IMR-90 (cell line): ENCODE measurements at regions not wholly inside any gene's neighbourhood (a gene's known extent, or its start where the extent isn't known, plus 50 kb on each side); places are given as distances from the start of the nearest gene placed in this dataset.

Source experiments
- ATAC-seq: fragments of 200-7000 bp; cut with Tn5 transposase; 2 replicates; pipeline ENCODE4 v1.9.1; 2020; ENCODE audit warnings: low read depth, mild to moderate bottlenecking, moderate library complexity
- BruUV-seq: library from RNA; stranded (reverse); fragments of 400-500 nt; replicated peaks from 2 replicates; lab custom pipeline; 2021; lab: Mats Ljungman, UMichigan
- CTCF ChIA-PET: fragments of 300-600 bp; formaldehyde crosslinking; extraction: SDS; loops from one replicate; lab custom pipeline; 2021; ENCODE audit warnings: antibody characterized with exemption; lab: Yijun Ruan, JAX
- POLR2A ChIA-PET: fragments of 300-600 bp; sonication (Branson Sonifier 250); formaldehyde crosslinking; loops from one replicate; lab custom pipeline; 2022; ENCODE audit warnings: antibody characterized with exemption; ENCODE audit not compliant: unreplicated experiment; lab: Charles Lee
- DNase-seq: peaks from one replicate; pipeline ENCODE4 v3.0.0; 2013
- H2AFZ ChIP-seq: replicated peaks from 2 replicates; pipeline ENCODE3; 2013; ENCODE audit warnings: low read length, mild to moderate bottlenecking; ENCODE audit not compliant: poor library complexity
- H2AK5ac ChIP-seq: 2 replicates; pipeline ENCODE4 v1.6.1; 2013; ENCODE audit warnings: low read depth, low read length, inconsistent platforms
- H2AK9ac ChIP-seq: replicated peaks from 2 replicates; pipeline ENCODE3; 2013; ENCODE audit warnings: mild to moderate bottlenecking, low read depth, low read length, moderate library complexity; ENCODE audit not compliant: poor library complexity
- H2BK120ac ChIP-seq: 2 replicates; pipeline ENCODE4 v1.6.1; 2013; ENCODE audit warnings: low read depth, low read length, inconsistent platforms
- H2BK15ac ChIP-seq: 3 replicates; pipeline ENCODE4 v1.6.1; 2013; ENCODE audit warnings: low read depth, low read length, inconsistent platforms
- H2BK20ac ChIP-seq: 2 replicates; pipeline ENCODE4 v1.6.1; 2013; ENCODE audit warnings: low read depth, mild to moderate bottlenecking, inconsistent platforms, low read length, moderate library complexity
- H2BK5ac ChIP-seq: 2 replicates; pipeline ENCODE4 v1.6.1; 2013; ENCODE audit warnings: mild to moderate bottlenecking, low read depth, low read length, inconsistent platforms; ENCODE audit not compliant: poor library complexity, severe bottlenecking
- H3K14ac ChIP-seq: replicated peaks from 2 replicates; pipeline ENCODE4 v1.6.1; 2013; ENCODE audit warnings: low read depth, low read length, inconsistent platforms
- H3K18ac ChIP-seq: 2 replicates; pipeline ENCODE4 v1.6.1; 2013; ENCODE audit warnings: low read depth, low read length, control low read depth
- H3K23ac ChIP-seq: 2 replicates; pipeline ENCODE4 v1.6.1; 2013; ENCODE audit warnings: low read depth, low read length, inconsistent platforms
- H3K27ac ChIP-seq: 2 replicates; pipeline ENCODE4 v1.5.1; 2013; ENCODE audit warnings: mild to moderate bottlenecking, control low read depth, low read length; ENCODE audit not compliant: insufficient read depth
- H3K27me3 ChIP-seq: 2 replicates; pipeline ENCODE4 v1.6.1; 2013; ENCODE audit warnings: low read length; ENCODE audit not compliant: control insufficient read depth, insufficient read depth
- H3K36me3 ChIP-seq: 2 replicates; pipeline ENCODE4 v1.6.1; 2013; ENCODE audit warnings: low read length, mixed read lengths; ENCODE audit not compliant: control insufficient read depth, insufficient read depth
- H3K4ac ChIP-seq: 2 replicates; pipeline ENCODE4 v1.6.1; 2013; ENCODE audit warnings: low read depth, low read length, inconsistent platforms
- H3K4me1 ChIP-seq: 2 replicates; pipeline ENCODE4 v1.6.1; 2013; ENCODE audit warnings: low read length, mixed read lengths; ENCODE audit not compliant: control insufficient read depth, insufficient read depth
- H3K4me2 ChIP-seq: 2 replicates; pipeline ENCODE4 v1.6.1; 2013; ENCODE audit warnings: low read depth, mild to moderate bottlenecking, control low read depth, low read length, moderate library complexity
- H3K4me3 ChIP-seq: 2 replicates; pipeline ENCODE4 v1.5.1; 2013; ENCODE audit warnings: low read depth, mild to moderate bottlenecking, control low read depth, low read length, moderate library complexity; ENCODE audit not compliant: insufficient read depth
- H3K56ac ChIP-seq: 2 replicates; pipeline ENCODE4 v1.6.1; 2013; ENCODE audit warnings: low read length, inconsistent platforms; ENCODE audit not compliant: insufficient read depth; ENCODE audit errors: extremely low read depth
- H3K79me1 ChIP-seq, 2 experiments: 2 replicates each; pipeline ENCODE4 v1.6.1; 2013; ENCODE audit warnings: low read length in 2 of 2, inconsistent platforms in 1 of 2, low read depth in 1 of 2
- H3K9ac ChIP-seq: 2 replicates; pipeline ENCODE4 v1.6.1; 2013; ENCODE audit warnings: low read depth, low read length, control low read depth
- H3K9me1 ChIP-seq: 2 replicates; pipeline ENCODE4 v1.6.1; 2013; ENCODE audit warnings: low read length, inconsistent platforms; ENCODE audit not compliant: insufficient read depth
- H3K9me3 ChIP-seq: 2 replicates; pipeline ENCODE4 v1.6.1; 2013; ENCODE audit warnings: low read length; ENCODE audit not compliant: control insufficient read depth, insufficient read depth
- H4K20me1 ChIP-seq: 2 replicates; pipeline ENCODE4 v1.6.1; 2013; ENCODE audit warnings: low read length, inconsistent platforms; ENCODE audit not compliant: insufficient read depth
- H4K5ac ChIP-seq: 2 replicates; pipeline ENCODE4 v1.6.1; 2013; ENCODE audit warnings: mild to moderate bottlenecking, low read depth, low read length, control low read depth
- H4K8ac ChIP-seq, 2 experiments: 2 replicates each; pipeline ENCODE4 v1.6.1; 2013; ENCODE audit warnings: low read depth in 2 of 2, low read length in 2 of 2, control low read depth in 1 of 2, inconsistent platforms in 1 of 2
- H4K91ac ChIP-seq: 2 replicates; pipeline ENCODE4 v1.6.1; 2013; ENCODE audit warnings: low read depth, low read length, inconsistent platforms; ENCODE audit not compliant: insufficient read depth
- CEBPB ChIP-seq: IDR thresholded peaks from 2 replicates; pipeline ENCODE4 v1.6.1; 2012; ENCODE audit warnings: low read depth, low read length, improper control_type of control experiment
- FOS ChIP-seq: fragments of 150-350 bp; IDR thresholded peaks from 2 replicates; pipeline ENCODE4 v1.6.1; 2016; ENCODE audit warnings: low read depth, low read length
- POLR2A ChIP-seq: IDR thresholded peaks from 2 replicates; pipeline ENCODE4 v1.6.1; 2012; ENCODE audit warnings: mild to moderate bottlenecking, low read depth, low read length
- WGBS, 2 experiments: methylation state at CpG; one replicate each; pipeline versions ENCODE4 v1.1.5 to v1.1.7; 2013; ENCODE audit warnings: missing lambda C conversion rate in 2 of 2; ENCODE audit not compliant: insufficient read length in 1 of 2; ENCODE audit errors: extremely low coverage in 2 of 2; 5-methylcytosine and 5-hydroxymethylcytosine counted together
- dilution Hi-C: fragments of 300-500 bp; cut with HindIII; formaldehyde crosslinking; loops from one replicate; pipeline ENCODE4 v1.14.3; 2018; ENCODE audit warnings: low sequenced_read_pairs; ENCODE audit not compliant: unreplicated experiment
- in situ Hi-C: fragments of 300-500 bp; cut with MboI; formaldehyde crosslinking; loops from 3 replicates; pipeline ENCODE4 v1.14.3; 2019; ENCODE audit warnings: low sequenced_read_pairs, inconsistent platforms, mixed read lengths
- intact Hi-C: fragments of 100-400 bp; cut with micrococcal nuclease; formaldehyde crosslinking; loops from 2 replicates; pipeline ENCODE4 v1.10.0; 2022
- TF ChIP-seq, protein P1 (sequence below): fragments of 150-350 bp; IDR thresholded peaks from 2 replicates; pipeline ENCODE4 v1.6.1; 2017; ENCODE audit warnings: mild to moderate bottlenecking, antibody characterized with exemption, low read length, low read depth

DNA sequence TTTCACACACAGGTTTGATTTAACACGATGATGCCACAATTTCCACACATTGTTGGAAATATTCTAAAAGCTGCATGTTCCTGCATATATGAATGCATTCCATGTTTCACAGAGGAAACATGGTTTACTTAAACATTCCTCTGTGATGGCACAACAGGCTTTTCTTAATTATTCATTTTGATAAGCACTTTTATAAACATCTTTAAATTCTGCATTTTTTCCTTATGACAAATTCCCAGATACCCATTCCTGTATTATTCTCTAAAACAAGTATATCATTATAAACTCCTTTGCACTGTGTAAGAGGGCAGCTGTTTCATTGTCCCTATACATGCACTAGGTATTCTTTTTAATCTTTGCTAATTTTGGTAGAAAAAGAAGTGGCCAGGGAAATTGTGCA is 532.3 kb downstream of the SOX6 start:
- Histone ChIP-seq H4K5ac (no peak overlapping the region), H3K4me1 (peaks cover 20% of the 10 kb centered on the region), H3K9me3 (no peaks in the 10 kb centered on the region), H3K9ac (no peak overlapping the region), H2AFZ (no peak overlapping the region), H3K27me3 (no peaks in the 10 kb centered on the region), H3K79me1 (no peaks in the 10 kb centered on the region), H3K4me3 (no peak overlapping the region), H3K36me3 (no peaks in the 10 kb centered on the region), H2BK5ac (peak overlapping the region; percentile 65), H4K91ac (no peak overlapping the region), H3K4ac (peak overlapping the region; percentile 39; the same call in 1 of the 2 replicates), H2AK9ac (no peak overlapping the region), H3K23ac (no peak overlapping the region), H3K4me2 (peak overlapping the region; percentile 51), H3K9me1 (peaks cover 11% of the 10 kb centered on the region), H4K20me1 (no peaks in the 10 kb centered on the region), H2BK120ac (peak overlapping the region; percentile 86), H3K56ac (no peak overlapping the region), H3K14ac (no peak overlapping the region), H2BK15ac (no peak overlapping the region), H2BK20ac (peak overlapping the region; percentile 88), H4K8ac (peak overlapping the region in 1 of 2 experiments; percentile 73; a peak in 1 of 4 replicates), H2AK5ac (no peak overlapping the region), H3K27ac (0 out of 2 replicates have a peak overlapping the region, but pooled peaks have one; percentile 17), H3K18ac (peak overlapping the region; percentile 36; the same call in 1 of the 2 replicates)
- in situ Hi-C loops (no loop called here), dilution Hi-C loops (no loop called here), intact Hi-C loops (loop anchor here (10.0 kb wide), 1 partner anchor 161 kb away; no protein-coding TSS in a partner anchor)
- CTCF ChIA-PET, result no interaction called here
- no peak for TF ChIP-seq POLR2A
- TF ChIP-seq CEBPB, result peak; percentile 60
- TF ChIP-seq, protein P1, sequence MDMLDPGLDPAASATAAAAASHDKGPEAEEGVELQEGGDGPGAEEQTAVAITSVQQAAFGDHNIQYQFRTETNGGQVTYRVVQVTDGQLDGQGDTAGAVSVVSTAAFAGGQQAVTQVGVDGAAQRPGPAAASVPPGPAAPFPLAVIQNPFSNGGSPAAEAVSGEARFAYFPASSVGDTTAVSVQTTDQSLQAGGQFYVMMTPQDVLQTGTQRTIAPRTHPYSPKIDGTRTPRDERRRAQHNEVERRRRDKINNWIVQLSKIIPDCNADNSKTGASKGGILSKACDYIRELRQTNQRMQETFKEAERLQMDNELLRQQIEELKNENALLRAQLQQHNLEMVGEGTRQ, result no peak
- no peak for TF ChIP-seq FOS
- ATAC-seq, result peak; percentile 73
- no TSS peak for BruUV-seq
- peak; percentile 77 for DNase-seq
- no CpG with 5 or more reads among the region's 1 CpG for WGBS, 2 experiments
- POLR2A ChIA-PET, result no interaction called here
